ENCODE measurements at regions not wholly inside any gene's neighbourhood (a gene's known extent, or its start where the extent isn't known, plus 50 kb on each side); places are given as distances from the start of the nearest gene placed in this dataset.
A peak's percentile ranks its signal among the peaks of the same experiment; 100 is the strongest.

DNA sequence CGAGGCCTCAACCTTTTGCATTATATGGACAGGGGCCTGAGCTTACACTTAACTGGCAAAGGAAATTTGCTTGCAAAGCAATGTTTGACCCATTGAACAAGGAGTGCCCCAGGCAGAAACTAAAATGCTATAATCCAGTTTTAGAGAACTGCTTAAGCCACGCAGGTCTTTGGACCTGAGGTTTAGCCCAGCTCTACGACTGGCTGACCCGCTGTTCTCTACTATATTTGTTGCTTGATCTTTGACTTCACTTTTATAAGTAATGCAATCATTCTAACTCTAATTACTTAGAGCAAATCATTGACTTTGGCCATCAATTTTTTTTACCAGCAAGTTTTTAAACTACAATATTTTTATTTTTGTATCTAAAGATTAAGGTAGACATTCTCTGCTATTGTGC lies 268.8 kb downstream of the MREG start:
- Mint-ChIP-seq H3K27ac (peak overlapping the region; percentile 87), H3K9me3 (no peaks in the 10 kb centered on the region), H3K4me1 (ENCODE audit: low read depth) (peaks cover 86% of the 10 kb centered on the region), H3K4me3 (no peak overlapping the region), H3K27me3 (no peaks in the 10 kb centered on the region), H3K36me3 (ENCODE audit: low read depth) (peaks cover 12% of the 10 kb centered on the region)
- intact Hi-C loops (cut with micrococcal nuclease) = loop anchor here (5.0 kb wide), 1 partner anchor 42 kb away; no protein-coding TSS in a partner anchor

DNA sequence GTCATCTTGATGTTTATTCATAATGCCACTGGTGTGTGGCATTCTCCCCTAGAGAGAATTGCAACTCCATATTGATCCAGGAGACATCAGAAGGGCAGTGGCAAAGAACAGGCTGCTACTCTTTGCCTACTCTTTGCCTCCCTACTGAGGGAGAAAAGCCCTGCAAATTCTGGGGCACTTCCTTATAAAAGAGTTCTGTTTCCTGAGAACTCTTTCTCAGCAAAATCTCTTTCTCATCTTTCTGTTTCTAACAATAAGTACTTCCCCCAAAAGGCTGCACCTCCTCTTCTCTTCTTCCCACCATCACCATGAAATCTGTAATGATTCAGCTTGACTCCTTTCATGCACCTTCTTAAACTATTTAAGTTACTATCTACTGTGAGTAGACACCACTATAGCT lies 270.3 kb downstream of the MREG start:
- Mint-ChIP-seq H3K27me3 (no peaks in the 10 kb centered on the region), H3K9me3 (peaks cover 9% of the 10 kb centered on the region), H3K4me1 (ENCODE audit: low read depth) (peaks cover 84% of the 10 kb centered on the region), H3K27ac (peak overlapping the region; percentile 87), H3K4me3 (no peak overlapping the region), H3K36me3 (ENCODE audit: low read depth) (peaks cover 18% of the 10 kb centered on the region)
- intact Hi-C loops (cut with micrococcal nuclease) = loop anchor here (5.0 kb wide), 1 partner anchor 41 kb away; no protein-coding TSS in a partner anchor

DNA sequence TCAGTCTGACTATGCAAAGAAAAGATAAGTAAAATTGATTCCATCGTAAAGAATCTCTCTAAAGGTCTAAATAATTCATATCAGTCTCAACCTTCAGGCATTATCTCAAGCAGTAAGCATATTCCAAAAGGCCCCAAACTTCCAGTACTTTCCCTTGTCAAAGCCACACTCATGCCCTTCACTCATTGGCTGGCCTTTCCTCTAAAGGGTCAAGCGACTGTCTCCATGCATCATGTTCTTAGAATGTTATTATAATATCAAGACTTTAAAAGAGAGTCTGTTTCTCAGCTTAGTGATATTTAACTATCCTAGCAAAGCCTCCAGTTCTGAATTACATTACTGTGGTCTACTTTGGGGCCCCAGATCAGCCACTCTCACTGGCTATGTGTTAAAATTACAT lies 271.3 kb downstream of the MREG start:
- peaks cover 18% of the 10 kb centered on the region for H3K36me3 Mint-ChIP-seq (ENCODE audit: low read depth)
- peaks cover 85% of the 10 kb centered on the region for H3K4me1 Mint-ChIP-seq (ENCODE audit: low read depth)
- intact Hi-C loops (cut with micrococcal nuclease) = loop anchor here (5.0 kb wide), 1 partner anchor 40 kb away; no protein-coding TSS in a partner anchor
- peak overlapping the region; percentile 87 for H3K27ac Mint-ChIP-seq
- no peak overlapping the region for H3K4me3 Mint-ChIP-seq
- no peaks in the 10 kb centered on the region for H3K27me3 Mint-ChIP-seq
- peaks cover 9% of the 10 kb centered on the region for H3K9me3 Mint-ChIP-seq

DNA sequence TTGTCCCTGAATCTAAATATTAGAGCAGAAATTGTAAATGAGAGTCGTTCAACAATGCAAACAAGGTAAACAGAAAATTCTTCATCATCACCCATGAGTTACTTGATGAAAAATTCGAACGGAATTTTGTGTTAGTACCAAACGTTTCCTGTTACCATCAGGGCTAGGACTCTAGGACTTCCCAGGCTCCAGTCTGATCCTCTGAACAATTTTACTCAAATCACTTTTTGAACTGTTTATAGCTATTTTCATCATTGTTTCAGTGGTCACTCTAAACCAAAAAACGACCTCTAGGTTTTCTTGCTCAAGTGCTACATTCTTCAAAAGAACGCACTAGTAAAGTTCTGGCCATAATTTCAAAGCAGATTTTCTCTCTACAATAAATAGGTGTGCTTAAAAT lies 273.3 kb downstream of the MREG start:
- Mint-ChIP-seq H3K4me3 (no peak overlapping the region), H3K27ac (peak overlapping the region; percentile 91), H3K4me1 (ENCODE audit: low read depth) (peaks cover 72% of the 10 kb centered on the region), H3K36me3 (ENCODE audit: low read depth) (peaks cover 18% of the 10 kb centered on the region), H3K27me3 (no peaks in the 10 kb centered on the region), H3K9me3 (peaks cover 9% of the 10 kb centered on the region)
- intact Hi-C loops (cut with micrococcal nuclease) = loop anchor here (5.0 kb wide), 1 partner anchor 38 kb away; no protein-coding TSS in a partner anchor

DNA sequence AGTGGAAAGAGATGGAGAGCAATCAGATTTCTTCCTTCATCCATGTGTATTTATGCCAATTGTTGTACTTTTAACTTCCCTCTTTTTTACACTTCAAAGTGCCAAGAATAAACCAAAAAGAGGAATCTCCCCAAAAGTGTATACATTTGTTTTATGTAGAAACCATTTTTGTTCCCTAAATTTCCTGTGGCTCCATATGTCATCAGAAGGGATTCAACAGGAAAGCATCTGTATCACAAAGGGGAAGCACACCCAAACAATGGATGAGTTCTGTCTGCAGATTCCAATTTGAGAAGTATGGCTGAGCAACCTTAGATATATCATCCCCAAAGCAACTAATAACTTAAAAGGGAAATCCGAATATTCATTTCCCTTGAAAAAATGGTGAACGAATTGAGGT lies 275.0 kb downstream of the MREG start:
- H3K9me3 Mint-ChIP-seq = peaks cover 15% of the 10 kb centered on the region
- no peaks in the 10 kb centered on the region for H3K27me3 Mint-ChIP-seq
- H3K27ac Mint-ChIP-seq = peak overlapping the region; percentile 91
- H3K4me1 Mint-ChIP-seq (ENCODE audit: low read depth) = peaks cover 60% of the 10 kb centered on the region
- peaks cover 20% of the 10 kb centered on the region for H3K36me3 Mint-ChIP-seq (ENCODE audit: low read depth)
- intact Hi-C loops (cut with micrococcal nuclease) = no loop called here
- H3K4me3 Mint-ChIP-seq = no peak overlapping the region

DNA sequence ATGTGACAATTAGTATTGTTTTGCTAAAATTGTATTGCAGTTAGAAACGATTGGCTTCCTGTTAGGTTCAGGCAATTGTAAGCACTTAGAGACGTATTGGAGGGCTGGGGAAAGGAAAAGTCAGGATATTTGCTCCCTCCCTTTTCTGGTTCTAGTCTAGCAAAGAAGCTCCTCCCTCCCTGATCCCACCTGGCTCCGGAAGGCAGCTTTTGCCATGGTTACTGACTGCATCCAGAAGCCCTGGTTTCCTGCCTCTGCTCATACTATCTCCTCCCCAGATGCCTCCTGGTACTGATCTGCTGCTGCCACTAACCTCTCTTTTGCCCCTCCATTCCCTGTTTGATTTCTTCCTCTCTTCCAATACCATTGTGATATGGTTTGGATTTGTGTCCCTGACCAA lies 275.9 kb downstream of the MREG start:
- Mint-ChIP-seq H3K4me3 (no peak overlapping the region), H3K36me3 (ENCODE audit: low read depth) (peaks cover 29% of the 10 kb centered on the region), H3K4me1 (ENCODE audit: low read depth) (peaks cover 51% of the 10 kb centered on the region), H3K9me3 (peaks cover 24% of the 10 kb centered on the region), H3K27me3 (no peaks in the 10 kb centered on the region), H3K27ac (peak overlapping the region; percentile 91)
- intact Hi-C loops (cut with micrococcal nuclease) = no loop called here

DNA sequence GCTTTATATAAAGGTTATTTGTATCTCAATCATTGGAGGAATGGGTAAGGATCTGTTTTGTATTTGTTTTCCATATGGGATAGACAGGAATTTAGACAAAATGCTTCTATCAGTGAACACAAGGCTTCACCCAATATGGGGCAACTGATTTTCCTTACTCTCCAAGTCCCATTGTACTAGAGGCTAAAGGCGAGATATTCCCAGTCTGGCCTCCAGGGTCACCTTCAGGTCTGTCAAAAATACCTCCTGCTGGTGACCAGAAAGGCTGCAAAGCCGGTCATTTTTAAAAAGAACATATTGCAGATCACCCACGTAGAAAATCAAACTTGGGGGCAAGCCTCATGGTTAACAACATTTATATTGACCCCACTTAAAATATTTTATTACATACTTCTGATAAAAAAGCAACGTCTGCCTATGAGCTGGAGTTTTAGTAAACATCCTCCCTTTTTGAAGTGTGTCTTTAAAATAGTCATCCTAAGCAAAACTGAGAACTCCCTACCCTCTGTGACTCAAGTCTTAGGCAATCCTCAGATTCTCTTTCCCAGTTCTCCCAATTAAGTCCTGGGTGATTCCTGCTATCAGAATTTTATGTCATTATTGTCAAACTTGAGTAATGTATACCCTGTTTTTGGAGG lies 276.6 kb downstream of the MREG start:
- intact Hi-C loops (cut with micrococcal nuclease) = no loop called here
- H3K36me3 Mint-ChIP-seq (ENCODE audit: low read depth) = peaks cover 35% of the 10 kb centered on the region
- H3K4me1 Mint-ChIP-seq (ENCODE audit: low read depth) = peaks cover 45% of the 10 kb centered on the region
- peaks cover 30% of the 10 kb centered on the region for H3K9me3 Mint-ChIP-seq
- H3K27ac Mint-ChIP-seq = peak overlapping the region; percentile 91
- H3K27me3 Mint-ChIP-seq = no peaks in the 10 kb centered on the region
- H3K4me3 Mint-ChIP-seq = no peak overlapping the region

DNA sequence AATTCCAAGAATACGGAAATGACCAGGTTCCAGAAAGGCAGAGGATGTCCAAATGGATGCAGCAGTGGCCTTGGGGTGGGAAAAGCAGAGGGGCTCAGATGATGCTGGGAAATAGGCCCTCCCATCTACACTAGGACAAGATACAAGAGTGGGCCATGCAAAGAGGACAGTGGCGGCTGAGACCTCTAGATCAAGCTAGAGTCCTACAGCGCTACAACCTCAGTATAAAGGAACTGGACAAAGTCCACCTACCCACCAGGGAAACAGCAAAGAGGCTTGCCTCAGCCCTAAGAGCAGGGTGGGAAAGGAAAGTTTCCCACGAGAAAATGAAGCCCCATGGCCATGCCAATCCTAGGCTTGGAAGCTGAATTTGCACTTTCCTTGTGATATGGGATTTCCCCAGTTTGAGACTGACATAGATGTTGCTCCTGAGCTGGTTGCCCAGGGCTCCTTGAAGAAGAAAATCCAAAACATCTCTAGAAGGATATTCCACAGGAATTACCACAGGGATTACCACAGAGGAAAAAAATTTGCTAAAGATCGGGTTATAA lies 282.2 kb downstream of the MREG start:
- intact Hi-C loops (cut with micrococcal nuclease) = no loop called here
- Mint-ChIP-seq H3K27me3 (no peaks in the 10 kb centered on the region), H3K36me3 (ENCODE audit: low read depth) (peaks cover 21% of the 10 kb centered on the region), H3K9me3 (peaks cover 21% of the 10 kb centered on the region), H3K4me3 (no peak overlapping the region), H3K4me1 (ENCODE audit: low read depth) (peaks cover 17% of the 10 kb centered on the region), H3K27ac (peak overlapping the region; percentile 27)

DNA sequence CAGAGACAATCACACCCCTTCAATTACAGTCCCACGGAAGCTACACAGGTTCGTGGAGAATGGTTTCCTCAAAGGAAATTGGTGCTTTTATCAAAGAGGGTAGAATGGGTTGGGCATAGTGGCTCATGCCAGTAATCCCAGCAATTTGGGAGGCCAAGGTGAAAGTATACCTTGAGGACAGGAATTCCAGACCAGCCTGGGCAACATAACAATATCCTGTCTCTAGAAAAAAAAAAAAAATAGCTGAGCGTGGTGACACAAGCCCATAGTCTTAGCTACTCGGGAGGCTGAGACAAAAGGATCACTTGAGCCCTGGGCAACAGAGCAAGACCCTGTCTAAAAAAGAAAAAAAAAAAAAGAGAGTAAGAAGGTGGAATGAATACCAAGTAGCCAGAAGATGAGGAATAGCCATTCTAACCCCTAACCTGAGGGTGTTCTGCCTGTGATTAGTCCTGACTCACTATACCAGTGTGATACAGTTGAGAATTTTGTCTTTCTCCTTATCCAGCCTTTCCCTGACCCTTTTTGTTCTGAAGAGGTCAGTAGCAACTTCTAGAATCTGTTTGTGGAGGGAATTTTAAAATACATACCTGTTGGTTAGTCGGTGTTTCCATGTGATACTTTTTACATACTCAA lies 283.2 kb downstream of the MREG start:
- H3K27me3 Mint-ChIP-seq = no peaks in the 10 kb centered on the region
- H3K4me1 Mint-ChIP-seq (ENCODE audit: low read depth) = peaks cover 18% of the 10 kb centered on the region
- H3K9me3 Mint-ChIP-seq = peaks cover 21% of the 10 kb centered on the region
- intact Hi-C loops (cut with micrococcal nuclease) = no loop called here
- no peak overlapping the region for H3K4me3 Mint-ChIP-seq
- H3K27ac Mint-ChIP-seq = peak overlapping the region; percentile 66
- H3K36me3 Mint-ChIP-seq (ENCODE audit: low read depth) = peaks cover 21% of the 10 kb centered on the region

DNA sequence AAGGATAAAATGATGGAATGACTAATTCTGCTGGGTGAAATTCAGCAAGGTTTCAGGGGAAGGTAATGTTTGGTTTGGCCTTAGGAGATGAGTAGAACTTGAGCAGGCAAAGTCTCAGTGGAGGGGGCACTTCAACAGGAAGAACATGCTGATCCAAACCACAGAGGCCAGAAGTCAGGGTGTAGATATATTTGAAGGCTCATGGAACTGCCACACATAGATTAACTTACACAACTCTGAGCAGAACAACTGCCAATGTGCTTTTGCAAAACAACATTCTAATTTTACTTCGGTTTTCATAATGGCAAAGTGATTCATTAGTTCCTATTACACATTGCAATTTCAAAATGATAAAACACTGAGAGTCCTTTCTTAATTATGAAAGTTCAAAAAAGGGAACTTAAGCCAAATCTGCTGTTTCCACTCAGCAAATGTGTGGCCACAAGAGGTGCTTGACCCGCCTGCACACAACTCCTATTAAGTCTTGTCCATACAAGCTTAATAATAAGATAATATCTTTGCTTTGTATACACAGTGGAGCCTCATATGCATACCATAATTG lies 284.8 kb downstream of the MREG start:
- peak overlapping the region; percentile 84 for H3K27ac Mint-ChIP-seq
- H3K4me3 Mint-ChIP-seq = no peak overlapping the region
- H3K36me3 Mint-ChIP-seq (ENCODE audit: low read depth) = peaks cover 16% of the 10 kb centered on the region
- H3K27me3 Mint-ChIP-seq = no peaks in the 10 kb centered on the region
- peaks cover 15% of the 10 kb centered on the region for H3K9me3 Mint-ChIP-seq
- intact Hi-C loops (cut with micrococcal nuclease) = no loop called here
- H3K4me1 Mint-ChIP-seq (ENCODE audit: low read depth) = peaks cover 26% of the 10 kb centered on the region

DNA sequence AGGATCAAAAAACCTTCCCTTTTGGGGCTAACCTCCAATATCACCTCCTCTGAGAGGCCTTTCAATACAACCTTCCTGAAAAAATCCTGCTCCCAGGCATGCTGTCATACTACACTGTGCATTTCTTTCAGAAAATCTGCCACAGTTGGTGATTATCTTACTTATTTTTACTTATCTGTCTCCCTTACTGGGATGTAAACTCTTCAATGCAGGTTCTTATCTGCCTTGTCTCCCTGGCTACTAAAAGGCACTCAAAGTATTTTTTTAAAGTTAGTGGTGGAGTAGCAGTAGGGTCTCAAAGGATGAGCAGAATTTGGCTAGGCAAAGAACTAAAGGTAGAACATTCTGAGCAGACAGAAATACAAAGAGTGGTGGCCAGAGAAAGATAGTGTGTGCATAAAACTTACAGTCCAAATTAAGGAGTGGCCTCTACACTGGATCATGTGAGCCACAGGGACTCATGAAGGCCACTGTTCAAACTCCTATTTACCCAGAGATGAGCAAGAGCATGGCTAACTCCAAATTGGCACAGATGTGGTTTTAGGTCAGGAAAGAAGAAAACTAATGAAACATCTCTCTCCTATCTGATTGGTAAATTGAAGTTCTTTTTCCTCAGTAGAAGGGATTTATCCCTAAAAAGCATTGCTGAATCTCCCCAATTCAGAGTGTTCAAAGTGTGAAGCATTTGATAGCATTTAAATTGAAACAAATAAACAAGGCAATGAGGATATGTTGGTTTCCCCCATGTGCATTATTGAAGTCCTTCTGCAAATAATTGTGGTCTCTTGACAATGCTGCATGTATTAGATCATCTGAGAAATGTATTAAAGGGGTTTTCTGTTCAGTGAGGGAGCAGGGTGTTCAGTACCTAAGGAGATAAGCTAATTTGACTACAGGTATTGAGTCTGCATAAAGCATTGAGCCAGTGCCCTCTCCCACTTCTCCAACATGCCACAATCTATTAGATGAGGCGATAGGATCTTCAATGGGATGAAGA lies 285.5 kb downstream of the MREG start:
- H3K27ac Mint-ChIP-seq = peak overlapping the region; percentile 84
- H3K4me1 Mint-ChIP-seq (ENCODE audit: low read depth) = peaks cover 26% of the 10 kb centered on the region
- peaks cover 9% of the 10 kb centered on the region for H3K9me3 Mint-ChIP-seq
- no peak overlapping the region for H3K4me3 Mint-ChIP-seq
- H3K36me3 Mint-ChIP-seq (ENCODE audit: low read depth) = peaks cover 10% of the 10 kb centered on the region
- intact Hi-C loops (cut with micrococcal nuclease) = no loop called here
- H3K27me3 Mint-ChIP-seq = no peaks in the 10 kb centered on the region

DNA sequence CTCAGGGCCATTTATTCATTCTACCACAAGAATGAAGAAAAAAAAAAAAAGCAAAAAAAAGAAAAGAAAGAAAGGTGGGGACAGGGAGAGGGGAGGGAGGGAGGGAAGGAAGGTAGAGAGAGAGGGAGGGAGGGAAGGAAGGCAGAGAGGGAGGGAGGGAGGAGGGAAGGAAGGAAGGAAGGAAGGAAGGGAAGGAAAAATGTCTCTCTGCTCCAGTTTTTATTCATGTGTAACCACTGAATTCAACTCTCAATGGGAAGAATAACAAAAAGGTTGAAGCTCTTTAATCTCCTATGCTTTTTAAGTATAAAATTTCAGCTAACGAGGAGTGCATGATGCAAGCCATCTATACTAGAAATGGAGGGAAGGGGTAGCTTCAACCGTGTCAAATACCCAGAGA lies 287.3 kb downstream of the MREG start:
- Mint-ChIP-seq H3K9me3 (peaks cover 9% of the 10 kb centered on the region), H3K27ac (no peak overlapping the region), H3K36me3 (ENCODE audit: low read depth) (peaks cover 5% of the 10 kb centered on the region), H3K27me3 (no peaks in the 10 kb centered on the region), H3K4me1 (ENCODE audit: low read depth) (peaks cover 26% of the 10 kb centered on the region), H3K4me3 (no peak overlapping the region)
- intact Hi-C loops (cut with micrococcal nuclease) = no loop called here

DNA sequence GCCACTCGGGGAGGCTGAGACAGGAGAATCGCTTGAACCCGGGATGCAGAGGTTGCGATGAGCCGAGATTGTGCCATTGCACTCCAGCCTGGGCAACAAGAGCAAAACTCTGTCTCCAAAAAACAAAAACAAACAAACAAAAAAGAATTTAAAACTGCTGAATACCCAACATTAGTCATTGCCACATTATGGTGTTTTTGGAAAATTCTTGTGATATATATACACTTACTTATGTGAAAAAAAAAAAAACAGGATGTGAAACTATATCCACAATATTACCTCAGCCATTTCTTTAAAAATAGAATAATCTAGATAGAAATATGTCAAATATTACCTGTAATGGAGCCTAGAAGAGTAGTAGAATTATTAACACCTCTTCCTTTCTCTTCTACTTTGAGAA lies 288.3 kb upstream of the FN1 start:
- intact Hi-C loops (cut with micrococcal nuclease) = loop anchor here (1.0 kb wide), 1 partner anchor 25 kb away; no protein-coding TSS in a partner anchor
- peak overlapping the region; percentile 72 for H3K27ac Mint-ChIP-seq
- peaks cover 9% of the 10 kb centered on the region for H3K9me3 Mint-ChIP-seq
- peaks cover 5% of the 10 kb centered on the region for H3K36me3 Mint-ChIP-seq (ENCODE audit: low read depth)
- H3K4me3 Mint-ChIP-seq = no peak overlapping the region
- H3K27me3 Mint-ChIP-seq = no peaks in the 10 kb centered on the region
- peaks cover 34% of the 10 kb centered on the region for H3K4me1 Mint-ChIP-seq (ENCODE audit: low read depth)
